ENCODE measurements at regions not wholly inside any gene's neighbourhood (a gene's known extent, or its start where the extent isn't known, plus 50 kb on each side); places are given as distances from the start of the nearest gene placed in this dataset.
A peak's percentile ranks its signal among the peaks of the same experiment; 100 is the strongest.

GRCh38 chr6:137707038-137707589, 159.9 kb upstream of the TNFAIP3 start:
- DNase-seq = no peak
- Histone ChIP-seq H3K9me2 (ENCODE audit: insufficient read depth) (no peaks in the 10 kb centered on the region), H4K20me1 (ENCODE audit: insufficient read depth) (no peaks in the 10 kb centered on the region), H3K27me3 (replicated peaks; ENCODE audit: insufficient read depth) (no peaks in the 10 kb centered on the region), H3F3A (ENCODE audit: insufficient read depth) (peaks cover 19% of the 10 kb centered on the region; the same call in 1 of the 2 replicates), H3K4me2 (ENCODE audit: unreplicated experiment) (no peak overlapping the region), H3K4me1 (ENCODE audit: insufficient read depth) (peaks cover 11% of the 10 kb centered on the region), H3K36me3 (ENCODE audit: low read depth) (no peaks in the 10 kb centered on the region), H3K79me2 (ENCODE audit: insufficient read depth) (no peaks in the 10 kb centered on the region), H2AFZ (no peak overlapping the region), H3K9ac (no peak overlapping the region), H3K9me3 (ENCODE audit: low read depth) (no peaks in the 10 kb centered on the region), H3K27ac (no peak overlapping the region), H3K4me3 (no peak overlapping the region)
- TF ChIP-seq EZH2phosphoT487 (IDR thresholded peaks at IDR 0.05; ENCODE audit: insufficient read depth, low read depth) (no peak), EZH2 (IDR thresholded peaks at IDR 0.05; ENCODE audit: insufficient read depth, poor library complexity, severe bottlenecking) (no peak)
- in situ Hi-C loops (cut with MboI) = loop anchor here (25.0 kb wide), 1 partner anchor 405 kb away; the partner anchor contains the start of gene PERP
- 85 to 87% methylated on average over 9 of the region's 9 CpGs for WGBS, 2 experiments (ENCODE audit: low coverage in 1 of 2, low lambda C conversion rate in 2 of 2, missing lambda C conversion rate in 2 of 2)

DNA sequence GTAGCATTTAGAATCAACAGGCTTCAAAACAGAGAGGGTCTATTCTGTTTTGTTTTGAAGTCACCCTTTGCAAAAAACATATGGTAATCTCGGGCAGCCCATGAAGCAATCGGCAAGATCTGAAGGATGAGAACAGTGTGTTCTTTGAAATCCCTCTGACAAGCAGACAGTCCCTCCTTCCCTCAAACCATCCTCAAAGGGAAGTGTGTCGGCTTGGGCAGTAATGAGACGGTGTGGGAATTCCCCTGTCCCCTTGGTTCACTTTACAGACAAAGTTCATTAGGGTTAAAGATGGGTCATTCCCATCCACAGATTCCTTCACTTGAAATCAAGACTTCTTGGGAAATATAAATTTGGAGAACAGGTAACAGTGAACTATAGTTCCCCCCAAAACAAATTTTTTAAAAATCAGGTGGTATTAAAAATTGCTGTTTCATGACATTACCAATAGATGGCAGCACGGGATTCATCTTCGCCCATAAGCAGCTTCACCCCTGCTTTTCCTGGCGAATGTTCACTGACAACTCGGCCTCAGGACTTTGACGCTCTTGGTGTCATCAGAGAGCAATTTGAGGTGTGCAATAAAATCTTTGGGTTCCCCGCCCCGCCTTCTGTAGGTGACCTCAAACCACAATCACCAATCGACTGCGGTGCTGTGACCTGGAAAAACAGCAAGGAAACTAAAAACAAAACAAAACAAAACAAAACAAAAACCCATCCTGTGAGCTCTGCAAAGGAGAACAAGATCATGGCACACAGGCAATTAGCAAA, 159.3 kb upstream of the TNFAIP3 start:
- H3K79me2 ChIP-seq (ENCODE audit: insufficient read depth) = no peaks in the 10 kb centered on the region
- DNase-seq = peak; percentile 86
- no peaks in the 10 kb centered on the region for H3K36me3 ChIP-seq (ENCODE audit: low read depth)
- peaks cover 11% of the 10 kb centered on the region for H3K4me1 ChIP-seq (ENCODE audit: insufficient read depth)
- H3K4me2 ChIP-seq (ENCODE audit: unreplicated experiment) = peak overlapping the region; percentile 64
- WGBS, 2 experiments (ENCODE audit: low coverage in 1 of 2, low lambda C conversion rate in 2 of 2, missing lambda C conversion rate in 2 of 2) = 8 to 11% methylated on average over 13 of the region's 13 CpGs
- TF ChIP-seq EZH2phosphoT487 (IDR thresholded peaks at IDR 0.05; ENCODE audit: insufficient read depth, low read depth) (no peak), EZH2 (IDR thresholded peaks at IDR 0.05; ENCODE audit: insufficient read depth, poor library complexity, severe bottlenecking) (no peak)
- no peaks in the 10 kb centered on the region for H4K20me1 ChIP-seq (ENCODE audit: insufficient read depth)
- H3K27me3 ChIP-seq (replicated peaks; ENCODE audit: insufficient read depth) = no peaks in the 10 kb centered on the region
- no peaks in the 10 kb centered on the region for H3K9me2 ChIP-seq (ENCODE audit: insufficient read depth)
- H3K9me3 ChIP-seq (ENCODE audit: low read depth) = no peaks in the 10 kb centered on the region
- no peak overlapping the region for H3K27ac ChIP-seq
- H3K4me3 ChIP-seq = peak overlapping the region; percentile 58
- peaks cover 19% of the 10 kb centered on the region; the same call in 1 of the 2 replicates for H3F3A ChIP-seq (ENCODE audit: insufficient read depth)
- in situ Hi-C loops (cut with MboI) = loop anchor here (25.0 kb wide), 1 partner anchor 405 kb away; the partner anchor contains the start of gene PERP
- peak overlapping the region; percentile 26; the same call in 1 of the 2 replicates for H3K9ac ChIP-seq
- peak overlapping the region; percentile 64 for H2AFZ ChIP-seq

GRCh38 chr6:137708481-137708880, 158.6 kb upstream of the TNFAIP3 start:
- no peaks in the 10 kb centered on the region for H4K20me1 ChIP-seq (ENCODE audit: insufficient read depth)
- 71 to 78% methylated on average over 1 of the region's 1 CpG for WGBS, 2 experiments (ENCODE audit: low coverage in 1 of 2, low lambda C conversion rate in 2 of 2, missing lambda C conversion rate in 2 of 2)
- in situ Hi-C loops (cut with MboI) = loop anchor here (25.0 kb wide), 1 partner anchor 404 kb away; the partner anchor contains the start of gene PERP
- no peaks in the 10 kb centered on the region for H3K79me2 ChIP-seq (ENCODE audit: insufficient read depth)
- H3F3A ChIP-seq (ENCODE audit: insufficient read depth) = peaks cover 19% of the 10 kb centered on the region; the same call in 1 of the 2 replicates
- H3K9me2 ChIP-seq (ENCODE audit: insufficient read depth) = no peaks in the 10 kb centered on the region
- no peaks in the 10 kb centered on the region for H3K36me3 ChIP-seq (ENCODE audit: low read depth)
- H3K4me3 ChIP-seq = no peak overlapping the region; the same call in 1 of the 2 replicates
- H3K9ac ChIP-seq = 0 out of 2 replicates have a peak overlapping the region, but pooled peaks have one; percentile 26
- no peak overlapping the region for H3K4me2 ChIP-seq (ENCODE audit: unreplicated experiment)
- no peaks in the 10 kb centered on the region for H3K27me3 ChIP-seq (replicated peaks; ENCODE audit: insufficient read depth)
- no peak for DNase-seq
- no peaks in the 10 kb centered on the region for H3K9me3 ChIP-seq (ENCODE audit: low read depth)
- TF ChIP-seq EZH2phosphoT487 (IDR thresholded peaks at IDR 0.05; ENCODE audit: insufficient read depth, low read depth) = no peak
- no peak for TF ChIP-seq EZH2 (IDR thresholded peaks at IDR 0.05; ENCODE audit: insufficient read depth, poor library complexity, severe bottlenecking)
- H2AFZ ChIP-seq = peak overlapping the region; percentile 64; the same call in 1 of the 2 replicates
- peaks cover 11% of the 10 kb centered on the region for H3K4me1 ChIP-seq (ENCODE audit: insufficient read depth)
- H3K27ac ChIP-seq = no peak overlapping the region

DNA sequence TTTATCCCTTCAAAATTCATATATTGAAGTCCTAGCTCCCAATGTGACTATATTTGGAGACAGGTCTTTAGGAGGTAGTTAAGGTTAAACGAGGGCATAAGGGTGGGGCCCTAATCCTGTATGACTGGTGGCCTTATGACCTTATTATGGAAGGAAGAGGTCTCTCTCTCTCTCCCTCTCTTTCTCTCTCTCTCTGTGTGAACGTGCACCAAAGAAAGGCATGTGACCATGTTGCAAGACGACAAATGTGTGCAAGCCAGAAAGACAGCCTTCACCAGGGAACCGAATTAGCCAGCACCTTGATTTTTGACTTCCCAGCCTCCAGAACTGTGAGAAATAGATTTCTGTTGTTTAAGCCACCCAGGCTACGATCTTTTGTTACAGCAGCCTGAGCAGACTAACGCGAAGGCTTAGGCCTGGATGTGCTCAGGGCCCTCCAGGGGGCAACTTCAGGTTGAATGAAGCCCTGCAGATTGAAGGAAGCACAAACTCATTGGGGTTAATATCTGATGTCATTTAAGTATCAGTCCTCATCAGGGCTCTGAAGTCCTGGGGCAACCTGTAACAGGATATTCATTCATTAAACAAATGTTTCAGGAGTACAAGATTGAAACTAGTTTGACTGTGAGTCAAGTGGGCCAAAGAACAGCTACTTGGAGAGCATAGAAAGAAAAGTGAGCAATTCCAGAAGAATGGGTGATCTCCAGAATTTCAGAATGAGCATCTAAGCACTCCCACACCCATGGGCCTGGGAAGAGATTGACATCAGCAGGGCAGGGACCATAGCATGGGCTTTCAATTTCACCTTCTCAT, 157.4 kb upstream of the TNFAIP3 start:
- peak; percentile 83 for DNase-seq
- Histone ChIP-seq H3K27ac (peak overlapping the region; percentile 31), H3K4me2 (ENCODE audit: unreplicated experiment) (no peak overlapping the region), H3K4me3 (no peak overlapping the region), H3K9me2 (ENCODE audit: insufficient read depth) (no peaks in the 10 kb centered on the region), H3K9ac (no peak overlapping the region), H3K36me3 (ENCODE audit: low read depth) (no peaks in the 10 kb centered on the region), H3K79me2 (ENCODE audit: insufficient read depth) (no peaks in the 10 kb centered on the region), H3K4me1 (ENCODE audit: insufficient read depth) (peaks cover 11% of the 10 kb centered on the region), H3F3A (ENCODE audit: insufficient read depth) (peaks cover 19% of the 10 kb centered on the region; the same call in 1 of the 2 replicates), H3K27me3 (replicated peaks; ENCODE audit: insufficient read depth) (no peaks in the 10 kb centered on the region), H2AFZ (no peak overlapping the region), H3K9me3 (ENCODE audit: low read depth) (no peaks in the 10 kb centered on the region), H4K20me1 (ENCODE audit: insufficient read depth) (no peaks in the 10 kb centered on the region)
- TF ChIP-seq EZH2phosphoT487 (IDR thresholded peaks at IDR 0.05; ENCODE audit: insufficient read depth, low read depth) (no peak), EZH2 (IDR thresholded peaks at IDR 0.05; ENCODE audit: insufficient read depth, poor library complexity, severe bottlenecking) (no peak)
- 85 to 89% methylated on average over 7 of the region's 7 CpGs for WGBS, 2 experiments (ENCODE audit: low coverage in 1 of 2, low lambda C conversion rate in 2 of 2, missing lambda C conversion rate in 2 of 2)
- in situ Hi-C loops (cut with MboI) = loop anchor here (10.0 to 25.0 kb wide), 2 partner anchors 235 to 403 kb away; partner anchors contain the start of gene PERP

Measured in GM23248 (cell line).